HCT116 (cell line): ENCODE measurements at regions not wholly inside any gene's neighbourhood (a gene's known extent, or its start where the extent isn't known, plus 50 kb on each side); places are given as distances from the start of the nearest gene placed in this dataset.

Source experiments
- ATAC-seq: fragments of 200-7000 bp; cut with Tn5 transposase; 2 replicates; pipeline ENCODE4 v1.9.1; 2020; ENCODE audit warnings: mild to moderate bottlenecking, moderate library complexity
- BruUV-seq: library from RNA; stranded (reverse); fragments of 400-500 nt; replicated peaks from 2 replicates; lab custom pipeline; 2021; lab: Mats Ljungman, UMichigan
- CTCF ChIA-PET: fragments of 300-600 bp; sonication (Branson Sonifier 250); formaldehyde crosslinking; loops from one replicate; lab custom pipeline; 2021; ENCODE audit warnings: antibody characterized with exemption; lab: Charles Lee
- POLR2A ChIA-PET: fragments of 300-600, 350-600 bp; sonication (Branson Sonifier 250); formaldehyde crosslinking; loops from one replicate; lab custom pipeline; 2021; ENCODE audit warnings: antibody characterized with exemption; lab: Charles Lee
- RAD21 ChIA-PET, 2 experiments: fragments of 300-600 bp; sonication (Branson Sonifier 250); formaldehyde crosslinking; loops; one replicate each; lab custom pipeline; 2023; ENCODE audit warnings: low total read pairs in 2 of 2; ENCODE audit not compliant: uncharacterized antibody in 2 of 2, unreplicated experiment in 2 of 2, low non-redundant PET in 1 of 2; lab: Charles Lee
- DNase-seq: peaks from one replicate; pipeline ENCODE4 v3.0.0-alpha.2; 2010; ENCODE audit warnings: low read depth, low spot score
- H2AFZ ChIP-seq: fragments of 200-600 bp; shearing (Covaris generic), sonication (generic); 2 replicates; pipeline ENCODE4 v1.6.1; 2017; ENCODE audit warnings: low read depth, mixed run types, mixed read lengths, antibody characterized with exemption, low read length; ENCODE audit not compliant: poor library complexity, severe bottlenecking
- H3K27ac ChIP-seq: 2 replicates; pipeline ENCODE4 v1.5.1; 2012; ENCODE audit warnings: low read depth, low read length
- H3K27me3 ChIP-seq: fragments of 200-600 bp; sonication (generic); 2 replicates; pipeline ENCODE4 v1.6.1; 2016; ENCODE audit warnings: mixed run types, low read length, mixed read lengths; ENCODE audit not compliant: insufficient read depth
- H3K36me3 ChIP-seq, 2 experiments: fragments of 200-500 bp in 1 of 2; fragments of 200-600 bp in 1 of 2; sonication (Bioruptor generic) in 1 of 2; sonication (generic) in 1 of 2; 2 replicates each; pipeline versions ENCODE4 v1.5.1 to v1.6.1; 2014 to 2016; ENCODE audit warnings: low read length in 2 of 2, inconsistent platforms in 1 of 2, mixed read lengths in 1 of 2, mixed run types in 1 of 2; ENCODE audit not compliant: insufficient read depth in 2 of 2, control insufficient read depth in 1 of 2
- H3K4me1 ChIP-seq, 2 experiments: fragments of 200-600 bp in 1 of 2; sonication (generic) in 1 of 2; 2 replicates each; pipeline versions ENCODE4 v1.5.1 to v1.6.1; 2012 to 2017; ENCODE audit warnings: low read length in 2 of 2, inconsistent platforms in 1 of 2, mild to moderate bottlenecking in 1 of 2, mixed read lengths in 1 of 2, mixed run types in 1 of 2, moderate library complexity in 1 of 2; ENCODE audit not compliant: insufficient read depth in 2 of 2, control insufficient read depth in 1 of 2
- H3K4me2 ChIP-seq: fragments of 200-600 bp; sonication (generic); 2 replicates; pipeline ENCODE4 v1.6.1; 2017; ENCODE audit warnings: mixed run types, low read length, mixed read lengths
- H3K4me3 ChIP-seq, 2 experiments: fragments of 200-600 bp in 1 of 2; sonication (generic) in 1 of 2; replicated peaks in 1 of 2; 2 replicates each; pipeline ENCODE4 v1.5.1; 2011 to 2016; ENCODE audit warnings: low read length in 2 of 2, control low read depth in 1 of 2, low read depth in 1 of 2, mild to moderate bottlenecking in 1 of 2, mixed read lengths in 1 of 2, mixed run types in 1 of 2
- H3K79me2 ChIP-seq: fragments of 200-600 bp; sonication (generic); 2 replicates; pipeline ENCODE4 v1.6.1; 2017; ENCODE audit warnings: mild to moderate bottlenecking, mixed run types, low read length, moderate library complexity, mixed read lengths; ENCODE audit not compliant: insufficient read depth
- H3K9ac ChIP-seq: fragments of 200-600 bp; sonication (generic); 2 replicates; pipeline ENCODE4 v1.6.1; 2016; ENCODE audit warnings: low read length, mixed read lengths
- H3K9me2 ChIP-seq: fragments of 200-600 bp; sonication (generic), shearing (Covaris generic); 2 replicates; pipeline ENCODE4 v1.6.1; 2017; ENCODE audit warnings: mixed run types, mild to moderate bottlenecking, moderate library complexity; ENCODE audit not compliant: insufficient read depth
- H3K9me3 ChIP-seq, 2 experiments: fragments of 200-500 bp in 1 of 2; fragments of 200-600 bp in 1 of 2; sonication (Bioruptor generic) in 1 of 2; sonication (generic) in 1 of 2; 2 replicates each; pipeline ENCODE4 v1.6.1; 2014 to 2017; ENCODE audit warnings: low read length in 2 of 2, mixed read lengths in 2 of 2, inconsistent platforms in 1 of 2, low read depth in 1 of 2, mild to moderate bottlenecking in 1 of 2, mixed run types in 1 of 2, moderate library complexity in 1 of 2; ENCODE audit not compliant: control insufficient read depth in 1 of 2, insufficient read depth in 1 of 2
- H4K20me1 ChIP-seq: fragments of 200-600 bp; sonication (generic), shearing (Covaris generic); 2 replicates; pipeline ENCODE4 v1.6.1; 2017; ENCODE audit warnings: mixed run types, mild to moderate bottlenecking, moderate library complexity; ENCODE audit not compliant: insufficient read depth
- CEBPB ChIP-seq: IDR thresholded peaks from 2 replicates; pipeline ENCODE4 v1.6.1; 2012; ENCODE audit warnings: low read depth
- FOSL1 ChIP-seq: IDR thresholded peaks from 2 replicates; pipeline ENCODE4 v1.6.1; 2012; ENCODE audit warnings: low read depth
- RAD21 ChIP-seq: IDR thresholded peaks from 2 replicates; pipeline ENCODE4 v1.6.1; 2012; ENCODE audit warnings: low read depth, mild to moderate bottlenecking
- SIN3A ChIP-seq: IDR thresholded peaks from 2 replicates; pipeline ENCODE4 v1.6.1; 2012; ENCODE audit warnings: low read depth
- SP1 ChIP-seq: IDR thresholded peaks from 2 replicates; pipeline ENCODE4 v1.6.1; 2012; ENCODE audit warnings: low read depth
- SRF ChIP-seq: IDR thresholded peaks from 2 replicates; pipeline ENCODE4 v1.6.1; 2012; ENCODE audit warnings: low read depth
- ZNF274 ChIP-seq: fragments of 200-500 bp; sonication (Bioruptor generic); IDR thresholded peaks from 2 replicates; pipeline ENCODE4 v1.6.1; 2014; ENCODE audit warnings: mild to moderate bottlenecking, low read depth, low read length, inconsistent platforms
- intact Hi-C: fragments of 100-400 bp; cut with micrococcal nuclease; formaldehyde crosslinking; loops from 2 replicates; pipeline ENCODE4 v1.10.0; 2022
- TF ChIP-seq, protein P1 (sequence below): IDR thresholded peaks from 2 replicates; pipeline ENCODE4 v1.6.1; 2012; ENCODE audit warnings: low read depth
- TF ChIP-seq, protein P2 (sequence below): IDR thresholded peaks from 2 replicates; pipeline ENCODE4 v1.6.1; 2012
- TF ChIP-seq, protein P3 (sequence below), 3 experiments: fragments of 200-600 bp in 1 of 3; sonication (generic) in 1 of 3; IDR thresholded peaks in 2 of 3; conservative IDR thresholded peaks in 1 of 3; 2 replicates each; pipeline ENCODE4 v1.5.1; 2012 to 2017; ENCODE audit warnings: low read depth in 2 of 3, low read length in 2 of 3, antibody characterized with exemption in 1 of 3, borderline replicate concordance in 1 of 3, control low read depth in 1 of 3, mild to moderate bottlenecking in 1 of 3, mixed read lengths in 1 of 3, mixed run types in 1 of 3, moderate library complexity in 1 of 3; ENCODE audit not compliant: insufficient read depth in 1 of 3

DNA sequence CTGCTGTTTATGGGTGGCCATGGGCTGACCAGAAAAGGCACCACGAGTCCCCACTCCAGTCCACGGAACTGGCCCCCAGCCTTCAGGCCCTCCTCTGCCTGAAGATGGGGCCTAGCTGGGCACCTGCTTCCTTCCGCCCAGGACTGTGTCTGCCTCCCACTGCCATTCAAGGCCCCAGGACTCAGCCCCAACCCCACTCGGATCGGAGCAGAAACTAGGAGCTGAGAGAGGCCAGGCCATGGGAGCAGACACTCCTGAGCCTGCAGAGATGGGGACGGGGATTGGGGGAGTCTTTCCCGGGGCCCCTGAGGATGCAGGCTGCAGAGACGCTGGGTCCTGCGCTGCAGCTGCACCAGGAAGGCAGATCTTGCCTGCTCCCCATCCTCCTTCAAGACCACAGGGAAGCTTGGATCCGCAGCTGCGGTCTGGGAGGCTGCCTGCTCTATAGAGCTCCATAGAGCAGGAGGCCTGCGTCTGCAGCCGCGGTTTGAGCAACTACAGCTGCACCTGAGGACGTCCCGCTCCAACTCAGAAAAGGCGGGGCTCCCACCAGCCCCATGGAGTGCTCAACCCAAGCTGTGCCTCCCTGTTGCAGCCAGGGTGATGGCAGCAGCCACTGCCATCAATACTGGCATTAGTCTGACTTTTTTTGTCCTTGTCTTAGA lies 383.9 kb upstream of the TMCO5A start (continued):
- TF ChIP-seq, protein P1, sequence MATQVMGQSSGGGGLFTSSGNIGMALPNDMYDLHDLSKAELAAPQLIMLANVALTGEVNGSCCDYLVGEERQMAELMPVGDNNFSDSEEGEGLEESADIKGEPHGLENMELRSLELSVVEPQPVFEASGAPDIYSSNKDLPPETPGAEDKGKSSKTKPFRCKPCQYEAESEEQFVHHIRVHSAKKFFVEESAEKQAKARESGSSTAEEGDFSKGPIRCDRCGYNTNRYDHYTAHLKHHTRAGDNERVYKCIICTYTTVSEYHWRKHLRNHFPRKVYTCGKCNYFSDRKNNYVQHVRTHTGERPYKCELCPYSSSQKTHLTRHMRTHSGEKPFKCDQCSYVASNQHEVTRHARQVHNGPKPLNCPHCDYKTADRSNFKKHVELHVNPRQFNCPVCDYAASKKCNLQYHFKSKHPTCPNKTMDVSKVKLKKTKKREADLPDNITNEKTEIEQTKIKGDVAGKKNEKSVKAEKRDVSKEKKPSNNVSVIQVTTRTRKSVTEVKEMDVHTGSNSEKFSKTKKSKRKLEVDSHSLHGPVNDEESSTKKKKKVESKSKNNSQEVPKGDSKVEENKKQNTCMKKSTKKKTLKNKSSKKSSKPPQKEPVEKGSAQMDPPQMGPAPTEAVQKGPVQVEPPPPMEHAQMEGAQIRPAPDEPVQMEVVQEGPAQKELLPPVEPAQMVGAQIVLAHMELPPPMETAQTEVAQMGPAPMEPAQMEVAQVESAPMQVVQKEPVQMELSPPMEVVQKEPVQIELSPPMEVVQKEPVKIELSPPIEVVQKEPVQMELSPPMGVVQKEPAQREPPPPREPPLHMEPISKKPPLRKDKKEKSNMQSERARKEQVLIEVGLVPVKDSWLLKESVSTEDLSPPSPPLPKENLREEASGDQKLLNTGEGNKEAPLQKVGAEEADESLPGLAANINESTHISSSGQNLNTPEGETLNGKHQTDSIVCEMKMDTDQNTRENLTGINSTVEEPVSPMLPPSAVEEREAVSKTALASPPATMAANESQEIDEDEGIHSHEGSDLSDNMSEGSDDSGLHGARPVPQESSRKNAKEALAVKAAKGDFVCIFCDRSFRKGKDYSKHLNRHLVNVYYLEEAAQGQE, result no peak
- TF ChIP-seq RAD21 (no peak), SRF (no peak), CEBPB (no peak), ZNF274 (no peak), FOSL1 (no peak)
- TF ChIP-seq, protein P2, sequence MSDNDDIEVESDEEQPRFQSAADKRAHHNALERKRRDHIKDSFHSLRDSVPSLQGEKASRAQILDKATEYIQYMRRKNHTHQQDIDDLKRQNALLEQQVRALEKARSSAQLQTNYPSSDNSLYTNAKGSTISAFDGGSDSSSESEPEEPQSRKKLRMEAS, result no peak

DNA sequence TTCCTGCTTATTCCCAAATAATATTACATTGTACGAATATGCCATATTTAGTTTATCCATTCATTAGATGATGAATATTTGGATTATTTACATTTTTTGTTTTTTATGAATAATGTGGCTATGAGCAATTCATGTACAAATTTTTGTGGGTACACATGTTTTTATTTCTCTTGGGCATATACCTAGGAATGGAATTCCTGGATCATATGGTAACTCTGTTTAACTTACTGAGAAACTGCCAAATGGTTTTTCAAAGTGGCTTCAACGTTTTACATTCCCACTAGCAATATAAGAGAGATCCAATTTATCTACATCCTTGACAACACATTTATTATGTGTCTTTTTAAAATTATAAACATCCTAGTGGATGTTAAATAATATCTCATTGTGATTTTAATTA lies 362.0 kb upstream of the TMCO5A start:
- Histone ChIP-seq H3K27me3 (0 out of 2 replicates have a peak, but pooled peaks cover 4% of the 10 kb centered on the region), H3K9ac (no peak overlapping the region), H3K79me2 (no peaks in the 10 kb centered on the region), H3K9me2 (no peaks in the 10 kb centered on the region), H3K4me2 (no peak overlapping the region), H3K4me3 (no peak overlapping the region), H3K36me3 (no peaks in the 10 kb centered on the region), H3K4me1 (no peaks in the 10 kb centered on the region), H3K9me3 (no peaks in the 10 kb centered on the region), H3K27ac (no peak overlapping the region), H4K20me1 (no peaks in the 10 kb centered on the region), H2AFZ (no peak overlapping the region)
- TF ChIP-seq, protein P3, sequence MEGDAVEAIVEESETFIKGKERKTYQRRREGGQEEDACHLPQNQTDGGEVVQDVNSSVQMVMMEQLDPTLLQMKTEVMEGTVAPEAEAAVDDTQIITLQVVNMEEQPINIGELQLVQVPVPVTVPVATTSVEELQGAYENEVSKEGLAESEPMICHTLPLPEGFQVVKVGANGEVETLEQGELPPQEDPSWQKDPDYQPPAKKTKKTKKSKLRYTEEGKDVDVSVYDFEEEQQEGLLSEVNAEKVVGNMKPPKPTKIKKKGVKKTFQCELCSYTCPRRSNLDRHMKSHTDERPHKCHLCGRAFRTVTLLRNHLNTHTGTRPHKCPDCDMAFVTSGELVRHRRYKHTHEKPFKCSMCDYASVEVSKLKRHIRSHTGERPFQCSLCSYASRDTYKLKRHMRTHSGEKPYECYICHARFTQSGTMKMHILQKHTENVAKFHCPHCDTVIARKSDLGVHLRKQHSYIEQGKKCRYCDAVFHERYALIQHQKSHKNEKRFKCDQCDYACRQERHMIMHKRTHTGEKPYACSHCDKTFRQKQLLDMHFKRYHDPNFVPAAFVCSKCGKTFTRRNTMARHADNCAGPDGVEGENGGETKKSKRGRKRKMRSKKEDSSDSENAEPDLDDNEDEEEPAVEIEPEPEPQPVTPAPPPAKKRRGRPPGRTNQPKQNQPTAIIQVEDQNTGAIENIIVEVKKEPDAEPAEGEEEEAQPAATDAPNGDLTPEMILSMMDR (IDR thresholded peaks at IDR 0.05 in 2 of 3, conservative IDR thresholded peaks at IDR 0.05 in 1 of 3; ENCODE audit: borderline replicate concordance in 1 of 3, insufficient read depth in 1 of 3, low read depth in 2 of 3, low read length in 2 of 3), result no peak
- TF ChIP-seq FOSL1, result no peak
- TF ChIP-seq SIN3A, result no peak
- TF ChIP-seq SP1, result no peak
- TF ChIP-seq CEBPB, result no peak
- no peak for TF ChIP-seq ZNF274
- intact Hi-C loops, result no loop called here
- CTCF ChIA-PET, result no interaction called here
- POLR2A ChIA-PET, result interaction anchor here (0.5 kb wide), 1 partner anchor 298 kb away, joined by 3 read pairs; no protein-coding TSS in a partner anchor
- BruUV-seq, result no TSS peak
- ATAC-seq (no peak), DNase-seq (no peak)
- RAD21 ChIA-PET, result no interaction called here
